Liver (tissue), 8 donors: ENCODE measurements at regions not wholly inside any gene's neighbourhood (a gene's known extent, or its start where the extent isn't known, plus 50 kb on each side); places are given as distances from the start of the nearest gene placed in this dataset.

Experiments used
- DNase-seq: peaks from one replicate; pipeline ENCODE4 v3.0.0-alpha.2; 2017; ENCODE audit warnings: low spot score
- H3K27ac ChIP-seq, 2 donors: one replicate each; pipeline ENCODE4 v1.7.0; 2013; ENCODE audit warnings: inconsistent platforms in 2 of 2, low read length in 2 of 2, control low read depth in 1 of 2, low read depth in 1 of 2, mild to moderate bottlenecking in 1 of 2
- H3K27me3 ChIP-seq, 4 donors: one replicate each; pipeline versions ENCODE4 v1.6.1 to v1.7.0; 2013; ENCODE audit warnings: low read length in 3 of 4, inconsistent platforms in 1 of 4, mild to moderate bottlenecking in 1 of 4, moderate library complexity in 1 of 4; ENCODE audit not compliant: control insufficient read depth in 4 of 4, insufficient read depth in 4 of 4
- H3K36me3 ChIP-seq, 4 donors: one replicate each; pipeline versions ENCODE4 v1.6.1 to v1.7.0; 2013; ENCODE audit warnings: low read length in 3 of 4, mild to moderate bottlenecking in 3 of 4, low read depth in 1 of 4, moderate library complexity in 1 of 4; ENCODE audit not compliant: control insufficient read depth in 4 of 4, insufficient read depth in 3 of 4
- H3K4me1 ChIP-seq, 4 donors: one replicate each; pipeline versions ENCODE4 v1.6.1 to v1.7.0; 2013; ENCODE audit warnings: low read length in 3 of 4, mild to moderate bottlenecking in 3 of 4, moderate library complexity in 1 of 4; ENCODE audit not compliant: control insufficient read depth in 4 of 4, insufficient read depth in 4 of 4
- H3K4me3 ChIP-seq, 3 donors: one replicate each; pipeline versions ENCODE4 v1.6.1 to v1.7.0; 2013; ENCODE audit warnings: low read length in 3 of 3, control low read depth in 1 of 3, low read depth in 1 of 3, mild to moderate bottlenecking in 1 of 3
- H3K9ac ChIP-seq, 2 donors: one replicate each; pipeline ENCODE4 v1.7.0; 2013; ENCODE audit warnings: low read length in 2 of 2, mild to moderate bottlenecking in 2 of 2, moderate library complexity in 2 of 2, control low read depth in 1 of 2, low read depth in 1 of 2
- H3K9me3 ChIP-seq, 4 donors: one replicate each; pipeline versions ENCODE4 v1.6.1 to v1.7.0; 2013; ENCODE audit warnings: low read length in 3 of 4; ENCODE audit not compliant: control insufficient read depth in 4 of 4
- ATF3 ChIP-seq: IDR thresholded peaks from 2 replicates; pipeline ENCODE4 v1.6.1; 2016; ENCODE audit warnings: antibody characterized with exemption
- EGR1 ChIP-seq, 2 donors: IDR thresholded peaks; 2 replicates each; pipeline ENCODE4 v1.6.1; 2016 to 2018; ENCODE audit warnings: antibody characterized with exemption in 2 of 2, low read depth in 2 of 2
- FOXA1 ChIP-seq: IDR thresholded peaks from 2 replicates; pipeline ENCODE4 v1.6.1; 2016; ENCODE audit warnings: antibody characterized with exemption
- FOXA2 ChIP-seq: IDR thresholded peaks from 2 replicates; pipeline ENCODE4 v1.6.1; 2016; ENCODE audit warnings: antibody characterized with exemption
- GABPA ChIP-seq, 2 donors: IDR thresholded peaks in 1 of 2; conservative IDR thresholded peaks in 1 of 2; 2 replicates each; pipeline ENCODE4 v1.6.1; 2016; ENCODE audit warnings: antibody characterized with exemption in 2 of 2, mild to moderate bottlenecking in 1 of 2, moderate library complexity in 1 of 2
- HNF4A ChIP-seq, 2 donors: conservative IDR thresholded peaks; 2 replicates each; pipeline ENCODE4 v1.6.1; 2016; ENCODE audit warnings: antibody characterized with exemption in 2 of 2, mild to moderate bottlenecking in 2 of 2
- HNF4G ChIP-seq: IDR thresholded peaks from 2 replicates; pipeline ENCODE4 v1.6.1; 2016; ENCODE audit warnings: antibody characterized with exemption
- JUND ChIP-seq, 2 donors: IDR thresholded peaks; 2 replicates each; pipeline ENCODE4 v1.6.1; 2016; ENCODE audit warnings: antibody characterized with exemption in 2 of 2
- NR2F2 ChIP-seq: IDR thresholded peaks from 2 replicates; pipeline ENCODE4 v1.6.1; 2016; ENCODE audit warnings: antibody characterized with exemption
- RAD21 ChIP-seq, 2 donors: IDR thresholded peaks; 2 replicates each; pipeline ENCODE4 v1.6.1; 2016; ENCODE audit warnings: antibody characterized with exemption in 2 of 2, mild to moderate bottlenecking in 2 of 2
- RXRA ChIP-seq, 2 donors: IDR thresholded peaks; 2 replicates each; pipeline ENCODE4 v1.6.1; 2017 to 2018; ENCODE audit warnings: antibody characterized with exemption in 2 of 2, mild to moderate bottlenecking in 1 of 2
- SP1 ChIP-seq: IDR thresholded peaks from 2 replicates; pipeline ENCODE4 v1.6.1; 2018; ENCODE audit warnings: antibody characterized with exemption, mild to moderate bottlenecking
- TAF1 ChIP-seq: conservative IDR thresholded peaks from 2 replicates; pipeline ENCODE4 v1.6.1; 2016; ENCODE audit warnings: antibody characterized with exemption, mild to moderate bottlenecking
- YY1 ChIP-seq: IDR thresholded peaks from 2 replicates; pipeline ENCODE4 v1.6.1; 2016; ENCODE audit warnings: antibody characterized with exemption, mild to moderate bottlenecking
- WGBS: extraction: QIAGEN DNeasy Blood & Tissue Kit; methylation state at CpG from one replicate; pipeline ENCODE4 v1.1.7; 2013; 5-methylcytosine and 5-hydroxymethylcytosine counted together
- TF ChIP-seq, protein P1 (sequence below): IDR thresholded peaks from 2 replicates; pipeline ENCODE4 v1.6.1; 2016; ENCODE audit warnings: antibody characterized with exemption
- TF ChIP-seq, protein P2 (sequence below): fragments of 150-350 bp; IDR thresholded peaks from 2 replicates; pipeline ENCODE4 v1.5.1; 2017; ENCODE audit warnings: improper control_type of control experiment, low read depth, low read length; ENCODE audit not compliant: missing input control
- TF ChIP-seq, protein P3 (sequence below): IDR thresholded peaks from 2 replicates; pipeline ENCODE4 v1.6.1; 2016; ENCODE audit warnings: antibody characterized with exemption
- TF ChIP-seq, protein P4 (sequence below): IDR thresholded peaks from 2 replicates; pipeline ENCODE4 v1.6.1; 2016; ENCODE audit warnings: antibody characterized with exemption, mild to moderate bottlenecking
- donor health status: healthy.
- donor health status: healthy.
- donor health status: healthy.
- donor health status: healthy.
- donor health status: healthy.

DNA sequence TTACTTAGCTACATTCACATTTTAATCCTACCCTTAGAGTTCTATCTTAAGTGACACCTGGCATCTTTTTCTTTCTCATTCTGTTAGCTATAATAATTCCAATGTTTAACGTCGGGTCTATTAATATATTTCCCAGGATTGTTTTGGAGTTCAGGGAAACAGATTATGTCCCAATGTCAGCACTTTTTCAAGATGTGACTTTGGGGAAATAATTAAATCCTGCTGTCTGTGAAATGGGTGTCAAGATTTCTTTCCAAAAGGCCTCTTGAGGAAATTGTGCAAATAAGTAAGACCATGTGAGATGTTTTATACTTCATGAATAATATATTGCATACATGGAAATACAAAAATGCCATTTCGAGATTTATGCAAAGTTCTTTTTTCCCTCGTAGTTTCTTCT is 887.6 kb upstream of the SEL1L start:
- H3K9ac ChIP-seq, result no peak overlapping the region
- peaks cover 0 to 5% (median 0%) of the 10 kb centered on the region in 4 donors for H3K9me3 ChIP-seq
- no peak for DNase-seq
- no peak overlapping the region for H3K27ac ChIP-seq
- no peaks in the 10 kb centered on the region for H3K4me1 ChIP-seq
- H3K36me3 ChIP-seq, result no peaks in the 10 kb centered on the region
- TF ChIP-seq, protein P1, sequence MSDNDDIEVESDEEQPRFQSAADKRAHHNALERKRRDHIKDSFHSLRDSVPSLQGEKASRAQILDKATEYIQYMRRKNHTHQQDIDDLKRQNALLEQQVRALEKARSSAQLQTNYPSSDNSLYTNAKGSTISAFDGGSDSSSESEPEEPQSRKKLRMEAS, result no peak
- TF ChIP-seq HNF4G (no peak), RXRA (IDR thresholded peaks at IDR 0.05) (no peak), NR2F2 (no peak), TAF1 (no peak), FOXA1 (no peak), GABPA (IDR thresholded peaks at IDR 0.05 in 1 of 2, conservative IDR thresholded peaks at IDR 0.05 in 1 of 2) (no peak), SP1 (no peak), YY1 (no peak), JUND (IDR thresholded peaks at IDR 0.05) (no peak), RAD21 (IDR thresholded peaks at IDR 0.05) (no peak), FOXA2 (no peak), EGR1 (IDR thresholded peaks at IDR 0.05; ENCODE audit: low read depth in 2 of 2) (no peak), ATF3 (no peak), HNF4A (conservative IDR thresholded peaks at IDR 0.05) (no peak)
- TF ChIP-seq, protein P2, sequence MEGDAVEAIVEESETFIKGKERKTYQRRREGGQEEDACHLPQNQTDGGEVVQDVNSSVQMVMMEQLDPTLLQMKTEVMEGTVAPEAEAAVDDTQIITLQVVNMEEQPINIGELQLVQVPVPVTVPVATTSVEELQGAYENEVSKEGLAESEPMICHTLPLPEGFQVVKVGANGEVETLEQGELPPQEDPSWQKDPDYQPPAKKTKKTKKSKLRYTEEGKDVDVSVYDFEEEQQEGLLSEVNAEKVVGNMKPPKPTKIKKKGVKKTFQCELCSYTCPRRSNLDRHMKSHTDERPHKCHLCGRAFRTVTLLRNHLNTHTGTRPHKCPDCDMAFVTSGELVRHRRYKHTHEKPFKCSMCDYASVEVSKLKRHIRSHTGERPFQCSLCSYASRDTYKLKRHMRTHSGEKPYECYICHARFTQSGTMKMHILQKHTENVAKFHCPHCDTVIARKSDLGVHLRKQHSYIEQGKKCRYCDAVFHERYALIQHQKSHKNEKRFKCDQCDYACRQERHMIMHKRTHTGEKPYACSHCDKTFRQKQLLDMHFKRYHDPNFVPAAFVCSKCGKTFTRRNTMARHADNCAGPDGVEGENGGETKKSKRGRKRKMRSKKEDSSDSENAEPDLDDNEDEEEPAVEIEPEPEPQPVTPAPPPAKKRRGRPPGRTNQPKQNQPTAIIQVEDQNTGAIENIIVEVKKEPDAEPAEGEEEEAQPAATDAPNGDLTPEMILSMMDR, result no peak
- TF ChIP-seq, protein P3, sequence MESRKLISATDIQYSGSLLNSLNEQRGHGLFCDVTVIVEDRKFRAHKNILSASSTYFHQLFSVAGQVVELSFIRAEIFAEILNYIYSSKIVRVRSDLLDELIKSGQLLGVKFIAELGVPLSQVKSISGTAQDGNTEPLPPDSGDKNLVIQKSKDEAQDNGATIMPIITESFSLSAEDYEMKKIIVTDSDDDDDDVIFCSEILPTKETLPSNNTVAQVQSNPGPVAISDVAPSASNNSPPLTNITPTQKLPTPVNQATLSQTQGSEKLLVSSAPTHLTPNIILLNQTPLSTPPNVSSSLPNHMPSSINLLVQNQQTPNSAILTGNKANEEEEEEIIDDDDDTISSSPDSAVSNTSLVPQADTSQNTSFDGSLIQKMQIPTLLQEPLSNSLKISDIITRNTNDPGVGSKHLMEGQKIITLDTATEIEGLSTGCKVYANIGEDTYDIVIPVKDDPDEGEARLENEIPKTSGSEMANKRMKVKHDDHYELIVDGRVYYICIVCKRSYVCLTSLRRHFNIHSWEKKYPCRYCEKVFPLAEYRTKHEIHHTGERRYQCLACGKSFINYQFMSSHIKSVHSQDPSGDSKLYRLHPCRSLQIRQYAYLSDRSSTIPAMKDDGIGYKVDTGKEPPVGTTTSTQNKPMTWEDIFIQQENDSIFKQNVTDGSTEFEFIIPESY, result no peak
- TF ChIP-seq, protein P4, sequence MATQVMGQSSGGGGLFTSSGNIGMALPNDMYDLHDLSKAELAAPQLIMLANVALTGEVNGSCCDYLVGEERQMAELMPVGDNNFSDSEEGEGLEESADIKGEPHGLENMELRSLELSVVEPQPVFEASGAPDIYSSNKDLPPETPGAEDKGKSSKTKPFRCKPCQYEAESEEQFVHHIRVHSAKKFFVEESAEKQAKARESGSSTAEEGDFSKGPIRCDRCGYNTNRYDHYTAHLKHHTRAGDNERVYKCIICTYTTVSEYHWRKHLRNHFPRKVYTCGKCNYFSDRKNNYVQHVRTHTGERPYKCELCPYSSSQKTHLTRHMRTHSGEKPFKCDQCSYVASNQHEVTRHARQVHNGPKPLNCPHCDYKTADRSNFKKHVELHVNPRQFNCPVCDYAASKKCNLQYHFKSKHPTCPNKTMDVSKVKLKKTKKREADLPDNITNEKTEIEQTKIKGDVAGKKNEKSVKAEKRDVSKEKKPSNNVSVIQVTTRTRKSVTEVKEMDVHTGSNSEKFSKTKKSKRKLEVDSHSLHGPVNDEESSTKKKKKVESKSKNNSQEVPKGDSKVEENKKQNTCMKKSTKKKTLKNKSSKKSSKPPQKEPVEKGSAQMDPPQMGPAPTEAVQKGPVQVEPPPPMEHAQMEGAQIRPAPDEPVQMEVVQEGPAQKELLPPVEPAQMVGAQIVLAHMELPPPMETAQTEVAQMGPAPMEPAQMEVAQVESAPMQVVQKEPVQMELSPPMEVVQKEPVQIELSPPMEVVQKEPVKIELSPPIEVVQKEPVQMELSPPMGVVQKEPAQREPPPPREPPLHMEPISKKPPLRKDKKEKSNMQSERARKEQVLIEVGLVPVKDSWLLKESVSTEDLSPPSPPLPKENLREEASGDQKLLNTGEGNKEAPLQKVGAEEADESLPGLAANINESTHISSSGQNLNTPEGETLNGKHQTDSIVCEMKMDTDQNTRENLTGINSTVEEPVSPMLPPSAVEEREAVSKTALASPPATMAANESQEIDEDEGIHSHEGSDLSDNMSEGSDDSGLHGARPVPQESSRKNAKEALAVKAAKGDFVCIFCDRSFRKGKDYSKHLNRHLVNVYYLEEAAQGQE, result no peak
- H3K27me3 ChIP-seq, result no peaks in the 10 kb centered on the region
- 59% methylated on average over 4 of the region's 4 CpGs for WGBS
- H3K4me3 ChIP-seq, result no peak overlapping the region

- Histone ChIP-seq H3K27me3 (no peaks in the 10 kb centered on the region), H3K9ac (no peak overlapping the region), H3K4me3 (no peak overlapping the region), H3K4me1 (no peaks in the 10 kb centered on the region), H3K36me3 (no peaks in the 10 kb centered on the region), H3K9me3 (peaks cover 0 to 5% (median 0%) of the 10 kb centered on the region in 4 donors), H3K27ac (no peak overlapping the region)
- TF ChIP-seq YY1 (no peak), RAD21 (IDR thresholded peaks at IDR 0.05) (no peak), SP1 (no peak)
- TF ChIP-seq, protein P3, result no peak
- no peak for DNase-seq
- 87% methylated on average over 1 of the region's 1 CpG for WGBS
These were observed 888.6 kb upstream of the SEL1L start for GRCh38 chr14:82422230-82422629.
